K562 (cell line): ENCODE measurements at regions not wholly inside any gene's neighbourhood (a gene's known extent, or its start where the extent isn't known, plus 50 kb on each side); places are given as distances from the start of the nearest gene placed in this dataset.

ENCODE experiments used
- ATAC-seq: fragments of 200-7000 bp; cut with Tn5 transposase; 3 replicates; pipeline ENCODE4 v1.9.1; 2020; ENCODE audit warnings: moderate library complexity
- BruUV-seq: library from RNA; stranded (reverse); fragments of 400-500 nt; replicated peaks from 2 replicates; lab custom pipeline; 2021; lab: Mats Ljungman, UMichigan
- CTCF ChIA-PET: fragments of 300-600 bp; formaldehyde crosslinking; extraction: SDS; loops from one replicate; lab custom pipeline; 2021; ENCODE audit warnings: low intra/inter-chr PET ratio; lab: Yijun Ruan, JAX
- POLR2A ChIA-PET: fragments of 300-600, 350-650 bp; sonication (Branson Sonifier 250); formaldehyde crosslinking; extraction: SDS; loops from one replicate; lab custom pipeline; 2021; ENCODE audit warnings: antibody characterized with exemption, inconsistent platforms; lab: Yijun Ruan, JAX
- DNase-seq, 4 experiments: peaks; one replicate each; pipeline versions ENCODE4 v3.0.0 to v3.0.0-alpha.2; 2011 to 2018; ENCODE audit warnings: low spot score in 3 of 4, mixed read lengths in 3 of 4; ENCODE audit errors: extremely low read depth in 1 of 4
- FAIRE-seq: peaks from 2 replicates; lab custom pipeline; 2011; peaks lifted over from hg19 to GRCh38; lab: Jason Lieb, UNC
- H2AFZ ChIP-seq: 2 replicates; pipeline ENCODE4 v1.6.0; 2011; ENCODE audit warnings: low read depth, low read length, control low read depth, inconsistent platforms
- H3K27ac ChIP-seq: fragments of 200-600 bp; 3 replicates; pipeline ENCODE4 v1.8.0; 2011; ENCODE audit warnings: low read depth, mild to moderate bottlenecking, control low read depth, inconsistent platforms, low read length, moderate library complexity, mixed read lengths; ENCODE audit errors: extremely low read depth
- H3K27me3 ChIP-seq, 2 experiments: fragments of 300-600 bp in 1 of 2; 2 replicates in 1 of 2; 3 replicates in 1 of 2; pipeline versions ENCODE4 v1.6.0 to v1.8.0; 2011; ENCODE audit warnings: inconsistent platforms in 2 of 2, low read length in 2 of 2, mild to moderate bottlenecking in 1 of 2, mixed read lengths in 1 of 2, moderate library complexity in 1 of 2; ENCODE audit not compliant: control insufficient read depth in 2 of 2, insufficient read depth in 2 of 2
- H3K36me3 ChIP-seq: fragments of 300-600 bp; 3 replicates; pipeline ENCODE4 v1.8.0; 2011; ENCODE audit warnings: mild to moderate bottlenecking, low read length, inconsistent platforms; ENCODE audit not compliant: control insufficient read depth, insufficient read depth
- H3K4me1 ChIP-seq, 2 experiments: fragments of 200-600 bp in 1 of 2; replicated peaks in 1 of 2; 2 replicates in 1 of 2; 3 replicates in 1 of 2; pipeline versions ENCODE4 v1.5.1 to v1.8.0; 2011; ENCODE audit warnings: inconsistent platforms in 2 of 2, low read length in 2 of 2, mild to moderate bottlenecking in 1 of 2, mixed read lengths in 1 of 2, moderate library complexity in 1 of 2; ENCODE audit not compliant: control insufficient read depth in 2 of 2, insufficient read depth in 2 of 2
- H3K4me2 ChIP-seq: 2 replicates; pipeline ENCODE4 v1.6.1; 2011; ENCODE audit warnings: low read length, control low read depth, inconsistent platforms, mixed read lengths; ENCODE audit not compliant: insufficient read depth
- H3K4me3 ChIP-seq: fragments of 200-600 bp; sonication (generic), shearing (Covaris generic); 2 replicates; pipeline ENCODE4 v1.5.1; 2016; ENCODE audit warnings: control low read depth, inconsistent platforms
- H3K79me2 ChIP-seq: fragments of 200-600 bp; 3 replicates; pipeline ENCODE4 v1.8.0; 2011; ENCODE audit warnings: low read length, inconsistent platforms; ENCODE audit not compliant: control insufficient read depth, insufficient read depth
- H3K9ac ChIP-seq, 2 experiments: 2 replicates each; pipeline versions ENCODE4 v1.6.0 to v1.6.1; 2011; ENCODE audit warnings: low read depth in 2 of 2, low read length in 2 of 2, control low read depth in 1 of 2, inconsistent platforms in 1 of 2, mild to moderate bottlenecking in 1 of 2, mixed read lengths in 1 of 2; ENCODE audit not compliant: insufficient read depth in 1 of 2
- H3K9me1 ChIP-seq: one replicate; pipeline ENCODE4 v1.6.0; 2011; ENCODE audit warnings: inconsistent platforms, mild to moderate bottlenecking, low read length, moderate library complexity; ENCODE audit not compliant: control insufficient read depth, insufficient read depth
- H3K9me3 ChIP-seq: replicated peaks from 2 replicates; pipeline ENCODE4 v1.5.1; 2011; ENCODE audit warnings: low read depth, low read length, inconsistent platforms; ENCODE audit not compliant: control insufficient read depth, insufficient read depth
- H4K20me1 ChIP-seq: replicated peaks from 2 replicates; pipeline ENCODE4 v1.6.1; 2011; ENCODE audit warnings: low read length, inconsistent platforms, mixed read lengths; ENCODE audit not compliant: control insufficient read depth, insufficient read depth
- ELK3 ChIP-seq: fragments of 450-650 bp; formaldehyde crosslinking; IDR thresholded peaks from 2 replicates; pipeline ENCODE4 v1.4.0; 2020; ENCODE audit warnings: mild to moderate bottlenecking
- HNRNPK ChIP-seq: fragments of 200-400 bp; formaldehyde crosslinking; IDR thresholded peaks from one replicate; pipeline ENCODE4 v1.6.1; 2018; ENCODE audit warnings: mild to moderate bottlenecking, low read depth, low read length; ENCODE audit not compliant: poor library complexity, severe bottlenecking
- MYBL2 ChIP-seq, 2 experiments: fragments of 450-650 bp in 1 of 2; sonication (generic) in 1 of 2; formaldehyde crosslinking in 1 of 2; IDR thresholded peaks; 2 replicates each; pipeline versions ENCODE4 v1.6.1 to v1.8.1; 2017 to 2022; ENCODE audit warnings: borderline replicate concordance in 1 of 2, inconsistent platforms in 1 of 2, low read depth in 1 of 2, mild to moderate bottlenecking in 1 of 2, missing genetic modification reagents in 1 of 2, moderate library complexity in 1 of 2
- NR1H2 ChIP-seq: sonication (generic); formaldehyde crosslinking; IDR thresholded peaks from 2 replicates; pipeline ENCODE4 v1.4.0; 2020; ENCODE audit warnings: mild to moderate bottlenecking, missing genetic modification reagents
- SMAD4 ChIP-seq: fragments of 250-450 bp; sonication (Bioruptor Pico); conservative IDR thresholded peaks from 2 replicates; pipeline ENCODE4 v1.8.0; 2021; ENCODE audit warnings: inconsistent platforms, mild to moderate bottlenecking, moderate library complexity
- ZC3H11A ChIP-seq: IDR thresholded peaks from 2 replicates; pipeline ENCODE4 v1.6.1; 2012; ENCODE audit warnings: low read depth, low read length, improper control_type of control experiment
- in situ Hi-C: fragments of 300-500 bp; cut with MboI; formaldehyde crosslinking; loops from 4 replicates; pipeline ENCODE4 v1.15.0; 2018; ENCODE audit warnings: inconsistent platforms, mixed read lengths
- intact Hi-C: fragments of 100-400 bp; cut with micrococcal nuclease; formaldehyde crosslinking; loops from 2 replicates; pipeline ENCODE4 v1.14.2; 2022

- TF ChIP-seq HNRNPK (no peak), ELK3 (no peak), NR1H2 (no peak), SMAD4 (CRISPR knock-in tag) (no peak)
- TF ChIP-seq, all 486 proteins: peak for 0
These were observed 336.4 kb downstream of the CCER1 start (continued) for GRCh38 chr12:90618586-90618985.

GRCh38 chr12:90611891-90612290, 343.1 kb downstream of the CCER1 start:
- in situ Hi-C loops, result no loop called here
- no peak overlapping the region for H2AFZ ChIP-seq
- ATAC-seq, result no peak
- TF ChIP-seq ZC3H11A, result no peak
- no peak for TF ChIP-seq MYBL2 (IDR thresholded peaks at IDR 0.05; ENCODE audit: low read depth)
- TF ChIP-seq MYBL2 (CRISPR knock-in tag; IDR thresholded peaks at IDR 0.05; ENCODE audit: borderline replicate concordance), result no peak
- TF ChIP-seq, all 486 proteins: peak for 0
- Histone ChIP-seq H3K9me1 (no peaks in the 10 kb centered on the region), H3K79me2 (no peaks in the 10 kb centered on the region), H3K36me3 (no peaks in the 10 kb centered on the region), H3K4me1 (no peaks in the 10 kb centered on the region), H3K9me3 (no peaks in the 10 kb centered on the region), H4K20me1 (no peaks in the 10 kb centered on the region), H3K4me2 (no peak overlapping the region), H3K27me3 (no peaks in the 10 kb centered on the region), H3K27ac (no peak overlapping the region), H3K4me3 (no peak overlapping the region), H3K9ac (no peak overlapping the region)
- FAIRE-seq, result no peak
- CTCF ChIA-PET, result no interaction called here
- no TSS peak for BruUV-seq
- intact Hi-C loops, result no loop called here
- POLR2A ChIA-PET, result no interaction called here
- no peak for DNase-seq
